ENCODE measurements at regions not wholly inside any gene's neighbourhood (a gene's known extent, or its start where the extent isn't known, plus 50 kb on each side); places are given as distances from the start of the nearest gene placed in this dataset.

GRCh38 chr20:48094944-48095343 lies 309.7 kb upstream of the SULF2 start:
- no peak for DNase-seq
- in situ Hi-C loops (cut with HindIII; ENCODE audit: low pct_ligation_motif_present, low sequenced_read_pairs), result no loop called here

GRCh38 chr20:48094196-48094749 lies 309.0 kb upstream of the SULF2 start:
- H3K4me3 ChIP-seq (ENCODE audit: low read depth, low read length), result no peak overlapping the region
- H3K27me3 ChIP-seq (replicated peaks), result no peaks in the 10 kb centered on the region
- in situ Hi-C loops (cut with HindIII; ENCODE audit: low pct_ligation_motif_present, low sequenced_read_pairs), result no loop called here
- no peak overlapping the region for H3K27ac ChIP-seq
- DNase-seq, result no peak
- no peak for TF ChIP-seq CTCF (IDR thresholded peaks at IDR 0.05; ENCODE audit: low read depth, low read length, missing control alignments)
- no peaks in the 10 kb centered on the region for H3K36me3 ChIP-seq (replicated peaks)

More at GRCh38 chr20:48094944-48095343, 309.7 kb upstream of the SULF2 start:
- TF ChIP-seq CTCF (IDR thresholded peaks at IDR 0.05; ENCODE audit: low read depth, low read length, missing control alignments), result no peak
- Histone ChIP-seq H3K27me3 (replicated peaks) (no peaks in the 10 kb centered on the region), H3K36me3 (replicated peaks) (no peaks in the 10 kb centered on the region), H3K27ac (no peak overlapping the region), H3K4me3 (ENCODE audit: low read depth, low read length) (no peak overlapping the region)

GRCh38 chr20:48092596-48093280 lies 307.5 kb upstream of the SULF2 start:
- in situ Hi-C loops (cut with HindIII; ENCODE audit: low pct_ligation_motif_present, low sequenced_read_pairs), result no loop called here
- no peak overlapping the region for H3K27ac ChIP-seq
- no peak for TF ChIP-seq CTCF (IDR thresholded peaks at IDR 0.05; ENCODE audit: low read depth, low read length, missing control alignments)
- no peaks in the 10 kb centered on the region for H3K36me3 ChIP-seq (replicated peaks)
- H3K4me3 ChIP-seq (ENCODE audit: low read depth, low read length), result no peak overlapping the region
- H3K27me3 ChIP-seq (replicated peaks), result no peaks in the 10 kb centered on the region
- DNase-seq, result no peak

GRCh38 chr20:48090784-48091183 lies 305.5 kb upstream of the SULF2 start:
- Histone ChIP-seq H3K27ac (no peak overlapping the region), H3K4me3 (ENCODE audit: low read depth, low read length) (no peak overlapping the region), H3K36me3 (replicated peaks) (no peaks in the 10 kb centered on the region), H3K27me3 (replicated peaks) (no peaks in the 10 kb centered on the region)
- in situ Hi-C loops (cut with HindIII; ENCODE audit: low pct_ligation_motif_present, low sequenced_read_pairs), result no loop called here
- TF ChIP-seq CTCF (IDR thresholded peaks at IDR 0.05; ENCODE audit: low read depth, low read length, missing control alignments), result no peak
- no peak for DNase-seq

GRCh38 chr20:48090314-48090713 lies 305.0 kb upstream of the SULF2 start:
- in situ Hi-C loops (cut with HindIII; ENCODE audit: low pct_ligation_motif_present, low sequenced_read_pairs), result no loop called here
- Histone ChIP-seq H3K27ac (no peak overlapping the region), H3K36me3 (replicated peaks) (no peaks in the 10 kb centered on the region), H3K4me3 (ENCODE audit: low read depth, low read length) (no peak overlapping the region), H3K27me3 (replicated peaks) (no peaks in the 10 kb centered on the region)
- no peak for TF ChIP-seq CTCF (IDR thresholded peaks at IDR 0.05; ENCODE audit: low read depth, low read length, missing control alignments)
- DNase-seq, result no peak

- Histone ChIP-seq H3K4me3 (ENCODE audit: low read depth, low read length) (no peak overlapping the region), H3K27ac (no peak overlapping the region), H3K36me3 (replicated peaks) (no peaks in the 10 kb centered on the region), H3K27me3 (replicated peaks) (no peaks in the 10 kb centered on the region)
- in situ Hi-C loops (cut with HindIII; ENCODE audit: low pct_ligation_motif_present, low sequenced_read_pairs), result no loop called here
- DNase-seq, result no peak
- no peak for TF ChIP-seq CTCF (IDR thresholded peaks at IDR 0.05; ENCODE audit: low read depth, low read length, missing control alignments)
Observed at GRCh38 chr20:48080583-48080982, 295.3 kb upstream of the SULF2 start.

All from brain microvascular endothelial cell (primary cell).